DOHH2 (cell line): ENCODE measurements at regions not wholly inside any gene's neighbourhood (a gene's known extent, or its start where the extent isn't known, plus 50 kb on each side); places are given as distances from the start of the nearest gene placed in this dataset.

Experiments used
- H3F3A ChIP-seq: fragments of 200-600 bp; sonication (generic), shearing (Covaris generic); 2 replicates; pipeline ENCODE4 v1.6.0; 2016; ENCODE audit warnings: antibody characterized with exemption, mild to moderate bottlenecking; ENCODE audit not compliant: control insufficient read depth, insufficient read depth
- H3K27ac ChIP-seq: fragments of 200-600 bp; sonication (generic); 2 replicates; pipeline ENCODE4 v1.5.1; 2014; ENCODE audit warnings: low read depth, mild to moderate bottlenecking, low read length, moderate library complexity
- H3K27me3 ChIP-seq: fragments of 200-600 bp; sonication (generic); 2 replicates; pipeline ENCODE4 v1.6.1; 2014; ENCODE audit warnings: mild to moderate bottlenecking, low read length, mixed read lengths; ENCODE audit not compliant: control insufficient read depth
- H3K36me3 ChIP-seq: fragments of 200-600 bp; sonication (generic); 2 replicates; pipeline ENCODE4 v1.6.1; 2014; ENCODE audit warnings: mild to moderate bottlenecking, low read length, moderate library complexity, mixed read lengths; ENCODE audit not compliant: control insufficient read depth
- H3K4me1 ChIP-seq: fragments of 200-600 bp; sonication (generic); 2 replicates; pipeline ENCODE4 v1.6.1; 2014; ENCODE audit warnings: mild to moderate bottlenecking, low read length, mixed read lengths; ENCODE audit not compliant: control insufficient read depth
- H3K4me2 ChIP-seq: fragments of 200-600 bp; sonication (generic); 2 replicates; pipeline ENCODE4 v1.6.0; 2014; ENCODE audit warnings: mild to moderate bottlenecking, low read length, moderate library complexity
- H3K4me3 ChIP-seq: fragments of 200-600 bp; sonication (generic); 2 replicates; pipeline ENCODE4 v1.5.1; 2014; ENCODE audit warnings: mild to moderate bottlenecking, low read length, mixed read lengths
- H3K79me2 ChIP-seq: fragments of 200-600 bp; sonication (generic); 2 replicates; pipeline ENCODE4 v1.6.1; 2014; ENCODE audit warnings: mild to moderate bottlenecking, low read length, mixed read lengths; ENCODE audit not compliant: control insufficient read depth
- H3K9me2 ChIP-seq: fragments of 200-600 bp; sonication (generic); replicated peaks from 2 replicates; pipeline ENCODE4 v1.6.1; 2014; ENCODE audit warnings: mild to moderate bottlenecking, low read length, mixed read lengths; ENCODE audit not compliant: control insufficient read depth
- H3K9me3 ChIP-seq: fragments of 200-600 bp; sonication (generic); 2 replicates; pipeline ENCODE4 v1.6.1; 2014; ENCODE audit warnings: antibody characterized with exemption, low read length, mixed read lengths; ENCODE audit not compliant: control insufficient read depth, insufficient read depth
- H4K20me1 ChIP-seq: fragments of 200-600 bp; sonication (generic); 2 replicates; pipeline ENCODE4 v1.6.0; 2014; ENCODE audit warnings: low read depth, mild to moderate bottlenecking, antibody characterized with exemption, low read length, moderate library complexity; ENCODE audit not compliant: control insufficient read depth, insufficient read depth
- CTCF ChIP-seq: fragments of 200-600 bp; sonication (generic); IDR thresholded peaks from one replicate; pipeline ENCODE4 v1.5.1; 2014; ENCODE audit warnings: antibody characterized with exemption, mild to moderate bottlenecking, low read depth, low read length; ENCODE audit not compliant: poor library complexity, severe bottlenecking
- EZH2phosphoT487 ChIP-seq: fragments of 200-600 bp; sonication (generic); IDR thresholded peaks from 2 replicates; pipeline ENCODE4 v1.6.1; 2017; ENCODE audit warnings: borderline replicate concordance, mild to moderate bottlenecking, antibody characterized with exemption, low read length, moderate library complexity, mixed read lengths

GRCh38 chr11:129573161-129573560, 197.5 kb downstream of the BARX2 start:
- no peaks in the 10 kb centered on the region for H3K27me3 ChIP-seq
- no peaks in the 10 kb centered on the region for H3K36me3 ChIP-seq
- H3K79me2 ChIP-seq = no peaks in the 10 kb centered on the region
- no peak overlapping the region for H3K4me2 ChIP-seq
- no peaks in the 10 kb centered on the region for H4K20me1 ChIP-seq
- H3K4me3 ChIP-seq = no peak overlapping the region
- H3K9me3 ChIP-seq = no peaks in the 10 kb centered on the region
- no peaks in the 10 kb centered on the region for H3K9me2 ChIP-seq
- no peaks in the 10 kb centered on the region for H3F3A ChIP-seq
- no peak overlapping the region for H3K27ac ChIP-seq
- TF ChIP-seq CTCF (no peak), EZH2phosphoT487 (no peak)
- H3K4me1 ChIP-seq = no peaks in the 10 kb centered on the region

DNA sequence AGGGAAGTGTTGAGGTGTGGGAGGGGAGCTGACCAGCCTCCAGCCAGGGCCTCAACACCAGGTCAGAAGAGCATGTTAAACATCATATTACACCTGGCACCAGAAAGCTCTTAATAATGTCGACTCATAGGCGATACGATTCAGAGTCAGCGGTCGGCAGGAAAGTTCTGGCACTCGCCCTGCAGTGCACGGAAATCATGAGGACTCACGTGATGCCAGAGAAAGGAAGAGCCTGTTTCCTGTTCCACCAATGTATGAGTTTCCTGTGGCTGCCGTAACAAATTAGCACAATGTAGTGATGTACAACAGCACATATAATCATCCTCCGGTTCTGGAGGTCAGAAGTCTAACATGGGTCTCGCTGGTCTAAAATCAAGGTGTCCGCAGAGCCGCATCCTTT, 198.8 kb downstream of the BARX2 start:
- Histone ChIP-seq H3K4me3 (no peak overlapping the region), H3K27me3 (no peaks in the 10 kb centered on the region), H3F3A (no peaks in the 10 kb centered on the region), H3K4me1 (no peaks in the 10 kb centered on the region), H3K9me2 (no peaks in the 10 kb centered on the region), H4K20me1 (no peaks in the 10 kb centered on the region), H3K9me3 (no peaks in the 10 kb centered on the region), H3K36me3 (no peaks in the 10 kb centered on the region), H3K79me2 (no peaks in the 10 kb centered on the region), H3K4me2 (no peak overlapping the region), H3K27ac (no peak overlapping the region)
- TF ChIP-seq EZH2phosphoT487 (no peak), CTCF (no peak)

- Histone ChIP-seq H3F3A (no peaks in the 10 kb centered on the region), H3K4me1 (no peaks in the 10 kb centered on the region), H3K79me2 (no peaks in the 10 kb centered on the region)
Measured at GRCh38 chr11:129576652-129577051, 201.0 kb downstream of the BARX2 start.

More at GRCh38 chr11:129576652-129577051, 201.0 kb downstream of the BARX2 start:
- no peaks in the 10 kb centered on the region for H3K9me3 ChIP-seq
- H3K27me3 ChIP-seq = no peaks in the 10 kb centered on the region
- no peak overlapping the region for H3K4me3 ChIP-seq
- no peaks in the 10 kb centered on the region for H3K9me2 ChIP-seq
- no peak overlapping the region for H3K4me2 ChIP-seq
- H4K20me1 ChIP-seq = no peaks in the 10 kb centered on the region
- no peak for TF ChIP-seq CTCF
- no peak for TF ChIP-seq EZH2phosphoT487
- H3K27ac ChIP-seq = no peak overlapping the region
- no peaks in the 10 kb centered on the region for H3K36me3 ChIP-seq
